GM12878 (cell line): ENCODE measurements at regions not wholly inside any gene's neighbourhood (a gene's known extent, or its start where the extent isn't known, plus 50 kb on each side); places are given as distances from the start of the nearest gene placed in this dataset.

Experiments
- ATAC-seq: fragments of 200-7000 bp; cut with Tn5 transposase; 3 replicates; pipeline ENCODE4 v1.9.1; 2020; ENCODE audit warnings: mild to moderate bottlenecking, moderate library complexity
- BruUV-seq: library from RNA; stranded (reverse); fragments of 400-500 nt; replicated peaks from 2 replicates; lab custom pipeline; 2021; lab: Mats Ljungman, UMichigan
- CTCF ChIA-PET: fragments of 300-600 bp; sonication (Branson Sonifier 250); formaldehyde crosslinking; extraction: SDS; loops from one replicate; lab custom pipeline; 2021; ENCODE audit warnings: inconsistent platforms; lab: Yijun Ruan, JAX
- POLR2A ChIA-PET: fragments of 350-600 bp; formaldehyde crosslinking; extraction: SDS; loops from one replicate; lab custom pipeline; 2021; ENCODE audit warnings: inconsistent platforms; lab: Charles Lee
- RAD21 ChIA-PET: fragments of 300-600 bp; sonication (Branson Sonifier 250); formaldehyde crosslinking; loops from one replicate; lab custom pipeline; 2023; ENCODE audit warnings: antibody characterized with exemption; ENCODE audit not compliant: unreplicated experiment; lab: Charles Lee
- SMC1A ChIA-PET: fragments of 300-600 bp; sonication (Branson Sonifier 250); formaldehyde crosslinking; loops from one replicate; lab custom pipeline; 2023; ENCODE audit not compliant: unreplicated experiment, uncharacterized antibody; lab: Charles Lee
- DNase-seq: peaks from one replicate; pipeline ENCODE4 v3.0.0-alpha.2; 2011; ENCODE audit warnings: low read depth, low spot score
- FAIRE-seq: peaks from 3 replicates; lab custom pipeline; 2011; peaks lifted over from hg19 to GRCh38; lab: Jason Lieb, UNC
- H2AFZ ChIP-seq: 2 replicates; pipeline ENCODE4 v1.6.0; 2011; ENCODE audit warnings: low read depth, low read length, control low read depth; ENCODE audit not compliant: control insufficient read depth
- H3K27ac ChIP-seq: 2 replicates; pipeline ENCODE4 v1.5.1; 2011; ENCODE audit warnings: control low read depth; ENCODE audit not compliant: control insufficient read depth, insufficient read depth
- H3K27me3 ChIP-seq, 2 experiments: replicated peaks in 1 of 2; 2 replicates each; pipeline versions ENCODE4 v1.6.0 to v1.6.1; 2011; ENCODE audit warnings: low read length in 1 of 2; ENCODE audit not compliant: control insufficient read depth in 2 of 2, insufficient read depth in 2 of 2
- H3K36me3 ChIP-seq, 2 experiments: 2 replicates each; pipeline ENCODE4 v1.5.1; 2011; ENCODE audit warnings: low read length in 1 of 2; ENCODE audit not compliant: control insufficient read depth in 2 of 2, insufficient read depth in 2 of 2
- H3K4me1 ChIP-seq: 2 replicates; pipeline ENCODE4 v1.6.1; 2011; ENCODE audit warnings: mild to moderate bottlenecking, low read length, moderate library complexity, mixed read lengths; ENCODE audit not compliant: control insufficient read depth, insufficient read depth
- H3K4me2 ChIP-seq: 2 replicates; pipeline ENCODE4 v1.6.0; 2011; ENCODE audit warnings: control low read depth; ENCODE audit not compliant: control insufficient read depth, insufficient read depth
- H3K4me3 ChIP-seq: fragments of 200-600 bp; sonication (generic); 2 replicates; pipeline ENCODE4 v1.5.1; 2016
- H3K79me2 ChIP-seq: 2 replicates; pipeline ENCODE4 v1.6.0; 2011; ENCODE audit warnings: low read length; ENCODE audit not compliant: control insufficient read depth, insufficient read depth
- H3K9ac ChIP-seq: 2 replicates; pipeline ENCODE4 v1.8.0; 2011; ENCODE audit warnings: low read length, control low read depth, mixed read lengths; ENCODE audit not compliant: control insufficient read depth, insufficient read depth
- H3K9me3 ChIP-seq: replicated peaks from 3 replicates; pipeline ENCODE4 v1.5.1; 2011; ENCODE audit warnings: mild to moderate bottlenecking, low read length; ENCODE audit not compliant: control insufficient read depth, insufficient read depth
- H4K20me1 ChIP-seq: 2 replicates; pipeline ENCODE4 v1.6.0; 2011; ENCODE audit not compliant: control insufficient read depth, insufficient read depth
- ATF7 ChIP-seq: fragments of 450-650 bp; IDR thresholded peaks from 2 replicates; pipeline ENCODE4 v1.6.1; 2016; ENCODE audit warnings: low read depth, mild to moderate bottlenecking
- BCLAF1 ChIP-seq: fragments of 450-650 bp; IDR thresholded peaks from 2 replicates; pipeline ENCODE4 v1.6.1; 2017; ENCODE audit warnings: antibody characterized with exemption, mild to moderate bottlenecking, moderate library complexity
- CEBPB ChIP-seq, 2 experiments: fragments of 150-350 bp in 1 of 2; IDR thresholded peaks; 2 replicates each; pipeline ENCODE4 v1.6.1; 2012 to 2014; ENCODE audit warnings: low read depth in 2 of 2, low read length in 2 of 2, borderline replicate concordance in 1 of 2, inconsistent platforms in 1 of 2
- CREB1 ChIP-seq: IDR thresholded peaks from 2 replicates; pipeline ENCODE4 v1.6.1; 2012; ENCODE audit warnings: low read depth, mild to moderate bottlenecking, inconsistent platforms
- FOXK2 ChIP-seq: fragments of 450-650 bp; IDR thresholded peaks from 2 replicates; pipeline ENCODE4 v1.6.1; 2017; ENCODE audit warnings: mild to moderate bottlenecking, moderate library complexity
- GABPA ChIP-seq: IDR thresholded peaks from 2 replicates; pipeline ENCODE4 v1.6.1; 2014; ENCODE audit warnings: antibody characterized with exemption, low read depth, mild to moderate bottlenecking, inconsistent platforms
- IKZF2 ChIP-seq, 2 experiments: fragments of 450-650 bp; IDR thresholded peaks; 2 replicates each; pipeline ENCODE4 v1.6.1; 2017; ENCODE audit warnings: mild to moderate bottlenecking in 2 of 2, moderate library complexity in 2 of 2
- LARP7 ChIP-seq: fragments of 450-650 bp; IDR thresholded peaks from 2 replicates; pipeline ENCODE4 v1.6.1; 2017; ENCODE audit warnings: mild to moderate bottlenecking
- MTA2 ChIP-seq: fragments of 450-650 bp; IDR thresholded peaks from 2 replicates; pipeline ENCODE4 v1.6.1; 2016; ENCODE audit warnings: low read depth, mild to moderate bottlenecking, moderate library complexity
- NFYA ChIP-seq: IDR thresholded peaks from 2 replicates; pipeline ENCODE4 v1.6.1; 2011; ENCODE audit warnings: low read depth, mild to moderate bottlenecking, low read length, improper control_type of control experiment, borderline replicate concordance
- RAD51 ChIP-seq: fragments of 450-650 bp; IDR thresholded peaks from 2 replicates; pipeline ENCODE4 v1.6.1; 2016; ENCODE audit warnings: moderate library complexity, mild to moderate bottlenecking, inconsistent platforms
- SREBF1 ChIP-seq: IDR thresholded peaks from 2 replicates; pipeline ENCODE4 v1.6.1; 2012; ENCODE audit warnings: mild to moderate bottlenecking, low read length
- SUPT20H ChIP-seq: IDR thresholded peaks from 2 replicates; pipeline ENCODE4 v1.6.1; 2011; ENCODE audit warnings: low read depth, mild to moderate bottlenecking, low read length, moderate library complexity, borderline replicate concordance; ENCODE audit not compliant: control insufficient read depth
- SUZ12 ChIP-seq: fragments of 200-600 bp; sonication (generic); IDR thresholded peaks from one replicate; pipeline ENCODE4 v1.6.1; 2018; ENCODE audit warnings: antibody characterized with exemption, mild to moderate bottlenecking; ENCODE audit not compliant: unreplicated experiment
- TARDBP ChIP-seq: IDR thresholded peaks from 2 replicates; pipeline ENCODE4 v1.6.1; 2016; ENCODE audit warnings: borderline replicate concordance
- ZNF384 ChIP-seq: IDR thresholded peaks from 2 replicates; pipeline ENCODE4 v1.6.1; 2012; ENCODE audit warnings: low read depth, mild to moderate bottlenecking, low read length, improper control_type of control experiment, borderline replicate concordance
- ZZZ3 ChIP-seq: IDR thresholded peaks from 2 replicates; pipeline ENCODE4 v1.6.1; 2011; ENCODE audit warnings: low read depth; ENCODE audit not compliant: control insufficient read depth, insufficient read length
- WGBS: methylation state at CpG from one replicate; pipeline ENCODE4 v1.1.6; 2016; ENCODE audit warnings: low lambda C conversion rate; ENCODE audit not compliant: insufficient replicate concordance, insufficient coverage; ENCODE audit errors: missing lambda C conversion rate; 5-methylcytosine and 5-hydroxymethylcytosine counted together
- in situ Hi-C: fragments of 300-500 bp; cut with MboI; formaldehyde crosslinking; loops from 9 replicates; pipeline ENCODE4 v1.14.3; 2018; ENCODE audit warnings: mixed read lengths
- intact Hi-C: fragments of 100-400 bp; cut with micrococcal nuclease; formaldehyde crosslinking; loops from one replicate; pipeline ENCODE4 v1.14.2; 2022; ENCODE audit not compliant: unreplicated experiment
- TF ChIP-seq, protein P1 (sequence below): IDR thresholded peaks from 2 replicates; pipeline ENCODE4 v1.6.1; 2011; ENCODE audit warnings: mild to moderate bottlenecking, low read depth, low read length, moderate library complexity; ENCODE audit not compliant: insufficient replicate concordance

- Histone ChIP-seq H3K9ac (no peak overlapping the region), H2AFZ (no peak overlapping the region), H3K27me3 (no peaks in the 10 kb centered on the region), H3K4me2 (no peak overlapping the region), H3K4me3 (no peak overlapping the region), H4K20me1 (no peaks in the 10 kb centered on the region), H3K27ac (no peak overlapping the region), H3K9me3 (no peaks in the 10 kb centered on the region), H3K4me1 (no peaks in the 10 kb centered on the region), H3K36me3 (no peaks in the 10 kb centered on the region), H3K79me2 (no peaks in the 10 kb centered on the region)
- ChIA-PET POLR2A (no interaction called here), RAD21 (no interaction called here), SMC1A (interaction anchor here (0.6 to 1.1 kb wide), 2 partner anchors 13 to 225 kb away, joined by 3 read pairs; no protein-coding TSS in a partner anchor), CTCF (no interaction called here)
- in situ Hi-C loops, result no loop called here
- ATAC-seq (no peak), FAIRE-seq (no peak), DNase-seq (no peak)
- WGBS, result 48% methylated on average over 3 of the region's 3 CpGs
- no peak for TF ChIP-seq SREBF1
- no peak for TF ChIP-seq BCLAF1
- no peak for TF ChIP-seq MTA2
- no peak for TF ChIP-seq ZNF384
- TF ChIP-seq LARP7, result no peak
- TF ChIP-seq FOXK2, result no peak
- TF ChIP-seq, protein P1, sequence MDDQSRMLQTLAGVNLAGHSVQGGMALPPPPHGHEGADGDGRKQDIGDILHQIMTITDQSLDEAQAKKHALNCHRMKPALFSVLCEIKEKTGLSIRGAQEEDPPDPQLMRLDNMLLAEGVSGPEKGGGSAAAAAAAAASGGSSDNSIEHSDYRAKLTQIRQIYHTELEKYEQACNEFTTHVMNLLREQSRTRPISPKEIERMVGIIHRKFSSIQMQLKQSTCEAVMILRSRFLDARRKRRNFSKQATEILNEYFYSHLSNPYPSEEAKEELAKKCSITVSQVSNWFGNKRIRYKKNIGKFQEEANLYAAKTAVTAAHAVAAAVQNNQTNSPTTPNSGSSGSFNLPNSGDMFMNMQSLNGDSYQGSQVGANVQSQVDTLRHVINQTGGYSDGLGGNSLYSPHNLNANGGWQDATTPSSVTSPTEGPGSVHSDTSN, result no peak
- TF ChIP-seq SUZ12, result no peak
- no peak for TF ChIP-seq SUPT20H
- TF ChIP-seq ATF7, result no peak
- TF ChIP-seq IKZF2 (IDR thresholded peaks at IDR 0.05), result no peak
- TF ChIP-seq RAD51, result no peak
- no peak for TF ChIP-seq CREB1
- TF ChIP-seq GABPA, result no peak
- TF ChIP-seq TARDBP, result no peak
- no peak for TF ChIP-seq ZZZ3
- no peak for TF ChIP-seq NFYA
- TF ChIP-seq CEBPB (IDR thresholded peaks at IDR 0.05; ENCODE audit: borderline replicate concordance in 1 of 2, low read depth in 2 of 2, low read length in 2 of 2), result no peak
- no TSS peak for BruUV-seq
- intact Hi-C loops, result no loop called here
These were observed 723.6 kb downstream of the UTRN start for GRCh38 chr6:145008715-145009114.
